ENCODE measurements at regions not wholly inside any gene's neighbourhood (a gene's known extent, or its start where the extent isn't known, plus 50 kb on each side); places are given as distances from the start of the nearest gene placed in this dataset.

- Histone ChIP-seq H3K56ac (ENCODE audit: insufficient read length, low read depth, low read length) (no peak overlapping the region), H3K9ac (ENCODE audit: extremely low read depth, insufficient read length, low read length) (no peak overlapping the region), H3K23me2 (ENCODE audit: insufficient read length, low read depth, low read length, poor library complexity, severe bottlenecking) (no peaks in the 10 kb centered on the region), H2AFZ (ENCODE audit: low read length) (no peak overlapping the region), H3K23ac (ENCODE audit: insufficient read length, low read depth, low read length) (no peak overlapping the region), H4K91ac (ENCODE audit: insufficient read length, low read depth, low read length) (no peak overlapping the region), H2AK5ac (ENCODE audit: insufficient read length, low read length) (no peak overlapping the region), H3K9me3 (ENCODE audit: control insufficient read depth, low read depth, low read length) (no peaks in the 10 kb centered on the region), H4K8ac (replicated peaks; ENCODE audit: insufficient read length, low read depth, low read length) (no peak overlapping the region), H2BK120ac (ENCODE audit: low read depth, low read length, poor library complexity, severe bottlenecking) (no peak overlapping the region), H2BK15ac (ENCODE audit: low read depth, low read length) (no peak overlapping the region), H3K79me2 (ENCODE audit: insufficient read depth, low read length) (no peaks in the 10 kb centered on the region), H3K79me1 (ENCODE audit: insufficient read depth, low read depth, low read length, poor library complexity, severe bottlenecking) (no peaks in the 10 kb centered on the region), H3K27ac (ENCODE audit: insufficient read length, low read depth, low read length) (no peak overlapping the region), H3K4me2 (ENCODE audit: insufficient read depth, insufficient read length, low read length) (no peak overlapping the region), H2BK5ac (ENCODE audit: insufficient read length, low read length) (no peak overlapping the region), H4K5ac (ENCODE audit: insufficient read length, low read depth, low read length) (no peak overlapping the region), H4K20me1 (ENCODE audit: control insufficient read depth, insufficient read depth, insufficient read length) (no peaks in the 10 kb centered on the region), H2BK20ac (ENCODE audit: low read depth, low read length, poor library complexity, severe bottlenecking) (no peak overlapping the region), H3K14ac (ENCODE audit: insufficient read depth, low read length) (no peak overlapping the region), H3K4ac (ENCODE audit: low read depth, low read length) (no peak overlapping the region), H3T11ph (ENCODE audit: low read length) (no peak overlapping the region), H3K27me3 (ENCODE audit: insufficient read depth, low read length) (no peaks in the 10 kb centered on the region), H3K4me1 (ENCODE audit: insufficient read depth, low read length) (peaks cover 4% of the 10 kb centered on the region; the same call in 1 of the 2 replicates), H2BK12ac (ENCODE audit: insufficient read length, low read depth, low read length) (no peak overlapping the region), H3K18ac (ENCODE audit: insufficient read length, low read depth, low read length) (no peak overlapping the region)
- DNase-seq = no peak
- WGBS (ENCODE audit: extremely low coverage, insufficient read length, low lambda C conversion rate) = no CpG with 5 or more reads among the region's 19 CpGs
- Mint-ChIP-seq H3K27ac (peak overlapping the region in 1 of 3 experiments; percentile 59; a peak in 1 of 7 replicates), H3K27me3 (ENCODE audit: low read depth) (no peaks in the 10 kb centered on the region), H3K9me3 (no peaks in the 10 kb centered on the region; a peak in 1 of 5 replicates), H3K4me3 (no peak overlapping the region), H3K4me1 (peaks cover 47 to 57% of the 10 kb centered on the region in 2 experiments), H3K36me3 (ENCODE audit: insufficient read depth in 1 of 3, low read depth in 3 of 3) (no peaks in the 10 kb centered on the region)
- TF ChIP-seq CTCF (conservative IDR thresholded peaks at IDR 0.05) = no peak
Measured at GRCh38 chr4:9600246-9600645, 156.0 kb downstream of the DEFB131A start.

All from H9 (cell line).